Right ventricle myocardium superior (tissue), 1 donor: ENCODE measurements at regions not wholly inside any gene's neighbourhood (a gene's known extent, or its start where the extent isn't known, plus 50 kb on each side); places are given as distances from the start of the nearest gene placed in this dataset.
"Not testable (repeated sequence)": the region's sequence is repeated elsewhere in the genome, so short reads cannot be mapped to it uniquely, and the experiment has no call there.

Experiments used
- ATAC-seq: fragments of 200-7000 bp; cut with Tn5 transposase; one replicate; pipeline ENCODE4 v1.9.1; 2020; ENCODE audit warnings: mild to moderate bottlenecking; ENCODE audit not compliant: poor library complexity
- DNase-seq: peaks from one replicate; pipeline ENCODE4 v3.0.0-alpha.2; 2020
- intact Hi-C: fragments of 100-400 bp; cut with DNase I; formaldehyde crosslinking; loops from one replicate; pipeline ENCODE4 v1.11.2; 2022
- donor health status: DM: no; HTN: yes; CAD: no; lungs with severe emphysema.

DNA sequence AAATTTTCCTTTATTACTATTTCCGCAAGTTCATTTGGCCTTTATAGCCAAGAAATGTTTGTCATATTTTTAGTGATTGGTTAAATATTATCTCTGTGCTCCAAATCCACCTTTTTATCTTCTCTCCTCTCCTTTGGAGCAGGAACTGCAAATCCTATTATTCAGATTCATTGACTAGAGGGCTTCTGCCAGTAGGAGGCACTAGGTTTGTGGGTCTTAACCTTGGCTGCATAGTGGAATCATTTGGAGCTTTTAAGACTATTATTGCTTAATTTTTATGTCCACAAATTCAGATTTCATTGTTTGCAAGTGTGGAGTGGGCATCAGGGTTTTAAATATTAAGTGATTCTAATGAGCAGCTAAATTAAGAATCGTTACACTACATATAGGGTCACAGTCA is 75.3 kb upstream of the SYT10 start:
- ATAC-seq (no peak), DNase-seq (no peak)
- intact Hi-C loops, result no loop called here

DNA sequence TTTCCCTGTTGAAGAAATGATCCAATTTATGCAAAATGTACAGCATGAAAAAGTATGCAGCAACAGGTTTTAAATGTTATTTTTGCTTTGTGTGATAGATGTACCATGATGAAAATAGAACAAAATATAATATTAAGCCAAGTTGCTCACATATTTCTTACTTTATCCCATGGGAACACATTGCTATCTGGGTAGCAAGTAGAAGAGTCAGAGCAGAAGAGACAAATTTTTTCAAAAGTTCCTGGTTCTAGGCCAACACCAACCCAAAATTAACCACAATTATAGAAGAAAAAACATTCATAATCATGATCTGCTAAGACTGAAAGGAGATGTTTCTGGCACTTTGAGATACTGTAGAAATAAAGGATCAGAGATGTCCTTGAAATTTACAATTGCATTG is 79.9 kb upstream of the SYT10 start:
- ATAC-seq (no peak), DNase-seq (no peak)
- intact Hi-C loops, result no loop called here

DNA sequence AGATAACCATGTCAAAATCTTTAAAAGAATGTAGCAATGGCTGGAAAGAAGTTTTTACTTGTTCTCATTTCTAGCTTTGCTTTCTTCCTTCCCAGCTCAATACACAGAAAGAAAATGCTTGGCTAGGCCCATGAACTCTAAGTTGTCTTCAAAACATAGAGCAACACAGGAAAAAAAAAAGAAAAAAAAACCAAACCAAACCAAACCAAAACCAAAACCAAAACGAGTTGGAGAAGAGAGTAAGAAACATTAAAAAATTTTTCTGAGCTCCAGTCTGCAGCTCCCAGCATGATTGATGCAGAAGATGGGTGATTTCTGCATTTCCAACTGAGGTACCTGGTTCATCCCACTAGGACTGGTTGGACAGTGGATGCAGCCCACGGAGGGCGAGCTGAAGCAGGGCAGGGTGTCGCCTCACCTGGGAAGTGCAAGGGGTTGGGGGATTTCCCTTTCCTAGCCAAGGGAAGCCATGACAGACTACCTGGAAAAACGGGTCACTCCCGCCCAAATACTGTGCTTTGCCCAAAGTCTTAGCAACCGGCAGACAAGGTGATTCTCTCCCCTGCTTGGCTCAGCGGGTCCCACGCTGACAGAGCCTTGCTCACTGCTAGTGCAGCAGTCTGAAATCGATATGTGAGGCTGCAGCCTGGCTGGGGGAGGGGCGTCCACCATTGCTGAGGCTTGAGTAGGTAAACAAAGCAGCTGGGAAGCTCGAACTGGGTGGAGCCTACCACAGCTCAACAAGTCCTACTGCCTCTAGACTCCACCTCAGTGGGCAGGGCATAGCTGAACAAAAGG is 81.1 kb upstream of the SYT10 start:
- intact Hi-C loops, ATAC-seq, DNase-seq: not testable (repeated sequence)

- intact Hi-C loops, result no loop called here
- ATAC-seq, result no peak
- DNase-seq, result no peak
These were observed 89.4 kb upstream of the SYT10 start for GRCh38 chr12:33529031-33529430.

GRCh38 chr12:33529810-33530209 is 90.2 kb upstream of the SYT10 start:
- DNase-seq (no peak), ATAC-seq (no peak)
- intact Hi-C loops, result no loop called here

- intact Hi-C loops, result no loop called here
- ATAC-seq (no peak), DNase-seq (no peak)
These were observed 91.6 kb upstream of the SYT10 start for GRCh38 chr12:33531261-33531660.

DNA sequence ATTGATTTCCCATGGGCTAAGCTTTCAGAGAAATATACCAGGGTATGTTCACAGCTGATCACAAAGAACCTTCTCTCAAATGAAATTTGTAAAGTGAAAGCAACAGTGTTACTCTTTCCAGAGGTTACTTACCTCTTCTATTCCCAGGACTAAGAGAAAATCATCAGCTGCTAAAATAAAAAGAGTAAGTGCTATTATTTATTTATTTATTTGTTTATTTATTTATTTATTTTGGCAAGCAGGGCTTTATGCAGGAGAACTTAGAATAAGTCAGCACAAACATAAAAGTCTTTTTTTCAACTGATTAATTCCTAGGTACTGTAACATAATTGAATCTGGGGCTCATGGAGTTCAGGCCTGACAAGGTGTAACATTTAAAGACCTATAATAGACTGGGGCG is 93.9 kb upstream of the SYT10 start:
- no peak for ATAC-seq
- DNase-seq, result no peak
- intact Hi-C loops, result no loop called here

GRCh38 chr12:33536431-33536830 is 96.8 kb upstream of the SYT10 start:
- DNase-seq (no peak), ATAC-seq (no peak)
- intact Hi-C loops, result no loop called here

DNA sequence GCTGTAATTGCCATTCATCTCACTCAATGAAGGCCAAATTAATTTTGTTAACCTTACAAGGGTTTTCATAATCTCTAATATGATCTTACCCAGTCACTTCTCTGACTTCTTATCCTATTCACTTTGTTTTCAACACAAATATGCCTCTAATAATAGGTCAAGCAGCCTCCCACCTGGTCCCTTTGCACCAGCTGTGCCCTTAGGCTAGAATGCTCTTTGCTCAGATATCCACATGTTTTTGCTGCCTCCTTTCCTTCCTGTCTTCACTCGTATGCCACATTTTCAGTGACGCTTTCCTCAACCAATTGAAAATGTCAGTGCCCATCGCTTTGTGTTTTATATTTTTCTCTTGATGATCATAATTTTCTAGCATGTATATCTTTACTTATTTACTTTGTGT is 106.4 kb upstream of the SYT10 start:
- intact Hi-C loops, result no loop called here
- ATAC-seq (no peak), DNase-seq (no peak)

DNA sequence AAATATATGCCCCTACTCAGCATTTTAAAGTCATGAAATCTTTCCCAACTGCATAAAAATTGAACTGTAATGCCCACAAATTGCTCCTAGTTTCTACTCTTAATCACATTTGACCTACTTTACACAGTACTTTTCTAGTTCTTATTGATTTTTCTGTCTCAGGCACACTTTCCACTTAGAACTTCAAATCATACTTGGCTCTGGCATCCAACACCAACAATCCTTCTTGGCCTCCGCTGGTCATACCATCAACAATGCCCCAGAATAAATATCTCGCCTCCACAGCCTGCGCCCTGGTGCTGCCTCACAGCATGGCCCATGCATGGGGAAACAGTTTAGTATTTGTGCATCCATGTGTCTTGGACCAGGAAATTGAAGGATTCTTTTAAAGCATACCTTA is 107.5 kb upstream of the SYT10 start:
- DNase-seq (no peak), ATAC-seq (no peak)
- intact Hi-C loops, result no loop called here

DNA sequence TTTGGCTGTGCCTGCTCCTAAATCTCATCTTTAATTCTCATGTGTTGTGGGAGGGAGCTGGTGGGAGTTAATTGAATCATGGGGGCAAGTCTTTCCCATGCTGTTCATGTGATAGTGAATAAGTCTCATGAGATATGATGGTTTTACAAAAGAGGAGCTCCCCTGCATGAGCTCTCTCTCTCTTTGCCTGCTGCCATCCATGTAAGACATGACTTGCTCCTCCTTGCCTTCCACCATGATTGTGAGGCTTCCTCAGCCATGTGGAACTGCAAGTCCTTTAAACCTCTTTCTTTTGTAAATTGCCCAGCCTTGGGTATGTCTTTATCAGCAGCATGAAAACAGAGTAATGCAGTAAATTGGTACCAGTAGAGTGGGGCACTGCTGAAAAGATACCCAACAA is 110.6 kb upstream of the SYT10 start:
- intact Hi-C loops, DNase-seq, ATAC-seq: not testable (repeated sequence)

DNA sequence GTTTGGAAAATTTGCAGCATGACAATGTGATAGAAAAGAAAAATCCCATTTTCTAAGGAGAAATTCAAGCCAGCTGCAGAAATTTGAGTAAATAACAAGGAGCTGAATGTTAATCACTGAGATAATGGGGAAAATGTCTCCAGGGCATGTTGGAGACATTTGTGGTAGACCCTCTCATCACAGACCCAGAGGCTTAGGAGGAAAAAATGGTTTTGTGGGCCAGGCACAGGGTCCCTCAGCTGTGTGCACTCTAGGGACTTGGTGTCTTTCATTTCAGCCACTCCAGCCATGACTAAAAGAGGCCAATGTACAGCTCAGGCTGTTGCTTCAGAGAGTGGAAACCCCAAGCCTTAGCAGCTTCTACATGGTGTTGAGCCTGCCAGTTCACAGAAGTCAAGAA is 111.4 kb upstream of the SYT10 start:
- DNase-seq (no peak), ATAC-seq (no peak)
- intact Hi-C loops, result no loop called here

- DNase-seq (no peak), ATAC-seq (no peak)
- intact Hi-C loops, result no loop called here
These were observed 115.5 kb upstream of the SYT10 start for GRCh38 chr12:33555128-33555527.

DNA sequence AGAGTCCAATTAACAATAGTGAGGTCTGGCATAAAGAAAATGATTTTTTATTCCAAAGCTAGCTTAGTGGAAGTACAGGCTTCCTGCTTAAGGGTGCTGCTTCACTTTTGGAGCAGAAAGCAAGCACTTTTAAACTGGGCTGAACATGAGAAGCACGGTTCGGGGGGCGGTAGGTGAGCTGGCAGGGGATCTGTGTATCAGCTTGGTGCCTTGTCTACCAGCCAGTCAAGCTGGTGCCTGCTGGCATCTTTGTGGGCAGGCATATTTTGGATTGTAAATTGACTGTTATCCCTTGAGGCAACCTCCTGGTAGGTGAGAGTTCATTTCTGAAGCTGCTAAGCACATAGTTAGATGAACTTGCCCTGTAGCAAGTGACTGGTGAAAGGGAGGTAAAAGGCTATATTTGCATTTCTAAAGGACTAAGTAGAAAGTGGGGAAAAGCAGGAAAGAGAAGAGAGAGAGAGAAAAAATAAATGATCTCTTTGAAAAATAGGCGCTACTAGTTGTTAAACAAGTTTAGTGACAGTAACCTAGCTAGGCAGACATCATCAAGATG is 121.1 kb upstream of the SYT10 start:
- intact Hi-C loops, result no loop called here
- ATAC-seq (no peak), DNase-seq (no peak)

DNA sequence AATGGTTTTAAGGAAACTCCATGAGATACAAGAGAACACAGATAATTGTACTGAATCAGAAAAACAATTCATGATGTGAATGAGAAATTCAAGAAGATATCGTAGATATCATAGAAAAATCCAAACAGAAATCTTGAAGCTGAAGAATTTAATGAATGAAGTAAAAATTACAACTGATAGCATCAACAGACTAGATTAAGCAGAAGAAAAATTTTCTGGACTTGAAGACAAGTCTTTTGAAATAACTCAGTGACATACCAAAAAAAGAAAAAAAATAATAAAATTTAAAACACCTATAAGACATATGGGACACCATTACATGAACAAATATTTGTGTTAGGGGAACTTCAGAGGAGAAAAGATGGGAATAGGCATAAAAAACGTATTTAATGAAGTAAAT is 122.8 kb upstream of the SYT10 start:
- DNase-seq (no peak), ATAC-seq (no peak)
- intact Hi-C loops, result no loop called here

DNA sequence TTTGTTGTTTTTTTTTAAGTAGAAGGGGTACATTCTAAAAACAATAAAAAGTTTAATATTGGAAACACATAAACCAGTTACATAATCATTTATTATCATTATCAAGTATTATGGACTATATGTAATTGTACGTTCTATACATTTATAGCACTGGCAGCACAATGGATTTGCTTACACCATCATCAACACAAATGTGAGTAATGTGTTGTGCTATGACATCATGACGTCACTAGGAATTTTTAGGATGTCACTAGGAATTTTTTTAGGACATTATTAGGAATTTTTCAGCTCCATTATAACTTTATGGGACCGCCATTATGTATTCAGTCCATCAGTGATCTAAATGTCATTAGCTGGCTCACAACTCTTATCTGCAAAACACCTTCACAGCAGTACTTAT is 126.8 kb upstream of the SYT10 start:
- DNase-seq (no peak), ATAC-seq (no peak)
- intact Hi-C loops, result no loop called here

GRCh38 chr12:33575346-33575745 is 135.7 kb upstream of the SYT10 start:
- ATAC-seq (no peak), DNase-seq (no peak)
- intact Hi-C loops, result no loop called here

- no peak for ATAC-seq
- no peak for DNase-seq
- intact Hi-C loops, result no loop called here
These were observed 142.0 kb upstream of the SYT10 start for GRCh38 chr12:33581613-33582122.

DNA sequence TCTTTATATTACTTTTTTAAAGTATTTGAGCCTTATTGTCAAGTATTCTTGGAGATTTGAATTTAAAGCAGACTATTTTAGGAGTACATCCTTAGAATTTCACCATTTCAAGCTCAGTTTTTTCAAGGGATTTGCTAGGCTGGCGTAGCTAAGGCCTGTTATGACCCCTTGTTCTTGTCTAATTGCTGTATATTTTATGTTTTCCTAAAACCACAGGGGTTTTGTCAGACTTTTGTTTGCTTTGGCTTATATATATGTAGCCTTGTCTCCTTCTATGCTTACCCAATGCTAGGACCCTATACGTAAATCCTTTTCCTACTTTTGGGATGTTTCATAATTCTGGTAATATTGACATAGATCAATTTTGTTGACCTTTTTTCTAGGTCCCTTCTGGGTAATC is 147.0 kb upstream of the SYT10 start:
- DNase-seq (no peak), ATAC-seq (no peak)
- intact Hi-C loops, result no loop called here

GRCh38 chr12:33587354-33587753 is 147.7 kb upstream of the SYT10 start:
- ATAC-seq, result no peak
- intact Hi-C loops, result no loop called here

More at GRCh38 chr12:33587354-33587753, 147.7 kb upstream of the SYT10 start:
- DNase-seq, result no peak
